ENCODE measurements at regions not wholly inside any gene's neighbourhood (a gene's known extent, or its start where the extent isn't known, plus 50 kb on each side); places are given as distances from the start of the nearest gene placed in this dataset.

- 88 to 93% methylated on average over 3 of the region's 3 CpGs for whole genome bisulfite sequencing, 2 experiments (ENCODE audit: insufficient coverage in 1 of 2, insufficient read length in 1 of 2)
- Histone ChIP-seq H3K27ac (ENCODE audit: low read depth, low read length) (no peak overlapping the region), H3K4me1 (ENCODE audit: control insufficient read depth, insufficient read depth, low read length) (no peaks in the 10 kb centered on the region), H3K9ac (ENCODE audit: extremely low read depth, low read length, poor library complexity, severe bottlenecking) (no peak overlapping the region), H3K9me3 (ENCODE audit: control insufficient read depth, low read length) (peaks cover 9% of the 10 kb centered on the region), H3K36me3 (ENCODE audit: control insufficient read depth, insufficient read depth, low read length) (no peaks in the 10 kb centered on the region), H3K27me3 (ENCODE audit: control insufficient read depth, insufficient read depth, low read length, poor library complexity, severe bottlenecking) (no peaks in the 10 kb centered on the region), H3K4me3 (ENCODE audit: low read length) (no peak overlapping the region)
- Mint-ChIP-seq H3K27ac (no peak overlapping the region), H3K4me3 (no peak overlapping the region), H3K27me3 (ENCODE audit: insufficient read depth) (no peaks in the 10 kb centered on the region), H3K36me3 (ENCODE audit: low read depth) (no peaks in the 10 kb centered on the region), H3K9me3 (peaks cover 18% of the 10 kb centered on the region), H3K4me1 (peaks cover 8% of the 10 kb centered on the region)
- DNase-seq: no peak
- TF ChIP-seq CTCF (conservative IDR thresholded peaks at IDR 0.05): no peak
These were observed 381.5 kb upstream of the B3GALT2 start for GRCh38 chr1:193567937-193568336.

- no peaks in the 10 kb centered on the region for H3K36me3 ChIP-seq (ENCODE audit: control insufficient read depth, insufficient read depth, low read length)
- H3K36me3 Mint-ChIP-seq (ENCODE audit: low read depth): no peaks in the 10 kb centered on the region
- no peaks in the 10 kb centered on the region for H3K4me1 ChIP-seq (ENCODE audit: control insufficient read depth, insufficient read depth, low read length)
- no peak overlapping the region for H3K27ac Mint-ChIP-seq
- H3K9me3 Mint-ChIP-seq: peaks cover 8% of the 10 kb centered on the region
- peaks cover 10% of the 10 kb centered on the region for H3K4me1 Mint-ChIP-seq
- DNase-seq: no peak
- no peaks in the 10 kb centered on the region for H3K27me3 ChIP-seq (ENCODE audit: control insufficient read depth, insufficient read depth, low read length, poor library complexity, severe bottlenecking)
- WGBS, 2 experiments (ENCODE audit: insufficient coverage in 1 of 2, insufficient read length in 1 of 2): 86 to 96% methylated on average over 2 to 4 of the region's 4 CpGs
- H3K4me3 Mint-ChIP-seq: no peak overlapping the region
- H3K27ac ChIP-seq (ENCODE audit: low read depth, low read length): no peak overlapping the region
- H3K9ac ChIP-seq (ENCODE audit: extremely low read depth, low read length, poor library complexity, severe bottlenecking): no peak overlapping the region
- H3K9me3 ChIP-seq (ENCODE audit: control insufficient read depth, low read length): peaks cover 4% of the 10 kb centered on the region
- no peak overlapping the region for H3K4me3 ChIP-seq (ENCODE audit: low read length)
- TF ChIP-seq CTCF (conservative IDR thresholded peaks at IDR 0.05): no peak
- no peaks in the 10 kb centered on the region for H3K27me3 Mint-ChIP-seq (ENCODE audit: insufficient read depth)
These were observed 380.3 kb upstream of the B3GALT2 start for GRCh38 chr1:193566735-193567134.

- H3K27ac ChIP-seq (ENCODE audit: low read depth, low read length): no peak overlapping the region
- Mint-ChIP-seq H3K36me3 (ENCODE audit: low read depth) (no peaks in the 10 kb centered on the region), H3K9me3 (peaks cover 3% of the 10 kb centered on the region), H3K27me3 (ENCODE audit: insufficient read depth) (no peaks in the 10 kb centered on the region), H3K27ac (no peak overlapping the region), H3K4me3 (no peak overlapping the region), H3K4me1 (peaks cover 10% of the 10 kb centered on the region)
- H3K36me3 ChIP-seq (ENCODE audit: control insufficient read depth, insufficient read depth, low read length): no peaks in the 10 kb centered on the region
- H3K9ac ChIP-seq (ENCODE audit: extremely low read depth, low read length, poor library complexity, severe bottlenecking): no peak overlapping the region
- no peak for DNase-seq
- H3K9me3 ChIP-seq (ENCODE audit: control insufficient read depth, low read length): no peaks in the 10 kb centered on the region
- TF ChIP-seq CTCF (conservative IDR thresholded peaks at IDR 0.05): no peak
- H3K4me1 ChIP-seq (ENCODE audit: control insufficient read depth, insufficient read depth, low read length): no peaks in the 10 kb centered on the region
- H3K27me3 ChIP-seq (ENCODE audit: control insufficient read depth, insufficient read depth, low read length, poor library complexity, severe bottlenecking): no peaks in the 10 kb centered on the region
- WGBS, 2 experiments (ENCODE audit: insufficient coverage in 1 of 2, insufficient read length in 1 of 2): 97% methylated on average over 2 of the region's 2 CpGs; no CpG with 5 or more reads in 1 of the 2 experiments
- H3K4me3 ChIP-seq (ENCODE audit: low read length): no peak overlapping the region
These were observed 379.7 kb upstream of the B3GALT2 start for GRCh38 chr1:193565971-193566577.
